MCF 10A (cell line): ENCODE measurements at regions not wholly inside any gene's neighbourhood (a gene's known extent, or its start where the extent isn't known, plus 50 kb on each side); places are given as distances from the start of the nearest gene placed in this dataset.

ENCODE experiments used
- BruUV-seq: library from RNA; stranded (reverse); fragments of 400-500 nt; replicated peaks from 2 replicates; lab custom pipeline; 2021; lab: Mats Ljungman, UMichigan
- CTCF ChIA-PET: fragments of 300-600 bp; sonication (Branson Sonifier 250); formaldehyde crosslinking; extraction: SDS; loops from one replicate; lab custom pipeline; 2021; ENCODE audit warnings: antibody characterized with exemption, inconsistent platforms; lab: Yijun Ruan, JAX
- POLR2A ChIA-PET: fragments of 300-600, 350-650 bp; sonication (Branson Sonifier 250); formaldehyde crosslinking; extraction: SDS; loops from one replicate; lab custom pipeline; 2020; ENCODE audit warnings: antibody characterized with exemption, inconsistent platforms; lab: Yijun Ruan, JAX
- DNase-seq: peaks from one replicate; pipeline ENCODE4 v3.0.0-alpha.2; 2018; ENCODE audit not compliant: unreplicated experiment
- H3K27ac Mint-ChIP-seq: one replicate; pipeline ENCODE4 v1.8.0; 2022; ENCODE audit warnings: mild to moderate bottlenecking, low read depth, mixed read lengths; ENCODE audit not compliant: unreplicated experiment
- H3K27me3 Mint-ChIP-seq: one replicate; pipeline ENCODE4 v1.8.0; 2022; ENCODE audit warnings: mixed read lengths; ENCODE audit not compliant: insufficient read depth, unreplicated experiment
- H3K36me3 Mint-ChIP-seq: one replicate; pipeline ENCODE4 v1.8.0; 2022; ENCODE audit warnings: mild to moderate bottlenecking, moderate library complexity, mixed read lengths; ENCODE audit not compliant: insufficient read depth, unreplicated experiment
- H3K4me1 Mint-ChIP-seq: one replicate; pipeline ENCODE4 v1.8.0; 2022; ENCODE audit warnings: mixed read lengths; ENCODE audit not compliant: insufficient read depth, unreplicated experiment
- H3K4me3 Mint-ChIP-seq: one replicate; pipeline ENCODE4 v1.8.0; 2022; ENCODE audit warnings: mild to moderate bottlenecking, moderate library complexity, mixed read lengths; ENCODE audit not compliant: unreplicated experiment
- H3K9me3 Mint-ChIP-seq: one replicate; pipeline ENCODE4 v1.8.0; 2022; ENCODE audit warnings: mixed read lengths; ENCODE audit not compliant: unreplicated experiment
- CTCF ChIP-seq: fragments of 200-600 bp; IDR thresholded peaks from one replicate; pipeline ENCODE4 v1.8.0; 2022; ENCODE audit warnings: antibody characterized with exemption, mild to moderate bottlenecking; ENCODE audit not compliant: unreplicated experiment
- intact Hi-C: fragments of 100-400 bp; cut with micrococcal nuclease; formaldehyde crosslinking; loops from 2 replicates; pipeline ENCODE4 v1.14.1; 2022

DNA sequence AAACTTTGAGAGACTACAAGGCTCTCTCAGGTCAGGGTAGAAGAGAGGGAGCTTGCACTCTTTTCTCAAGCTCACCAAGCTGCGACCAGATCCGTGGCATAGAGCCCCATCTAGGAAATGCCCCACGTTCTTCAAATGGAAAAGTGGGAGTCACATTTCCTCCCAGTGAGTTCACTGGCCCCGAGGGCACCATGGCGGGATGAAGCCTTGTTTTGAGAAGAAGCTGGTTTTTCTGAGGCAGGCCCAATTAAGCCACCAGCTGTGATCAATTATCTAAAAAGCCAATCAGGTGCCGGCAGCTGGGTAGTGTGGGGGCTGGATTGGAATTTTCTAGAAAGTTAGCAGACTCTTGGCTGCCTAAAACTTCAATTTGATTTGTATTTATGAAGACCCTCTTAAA, 101.4 kb downstream of the ZNF365 start:
- ChIA-PET CTCF (interaction anchor here (0.6 to 1.6 kb wide), 4 partner anchors 17 to 96 kb away, joined by 3 to 5 read pairs (median 4); no protein-coding TSS in a partner anchor), POLR2A (interaction anchor here (0.6 kb wide), 1 partner anchor 14 kb away, joined by 3 read pairs; no protein-coding TSS in a partner anchor)
- BruUV-seq: no TSS peak
- no peak for TF ChIP-seq CTCF
- intact Hi-C loops: no loop called here
- Mint-ChIP-seq H3K36me3 (no peaks in the 10 kb centered on the region), H3K9me3 (no peaks in the 10 kb centered on the region), H3K4me1 (no peaks in the 10 kb centered on the region), H3K27ac (no peak overlapping the region), H3K4me3 (no peak overlapping the region), H3K27me3 (no peaks in the 10 kb centered on the region)
- no peak for DNase-seq

DNA sequence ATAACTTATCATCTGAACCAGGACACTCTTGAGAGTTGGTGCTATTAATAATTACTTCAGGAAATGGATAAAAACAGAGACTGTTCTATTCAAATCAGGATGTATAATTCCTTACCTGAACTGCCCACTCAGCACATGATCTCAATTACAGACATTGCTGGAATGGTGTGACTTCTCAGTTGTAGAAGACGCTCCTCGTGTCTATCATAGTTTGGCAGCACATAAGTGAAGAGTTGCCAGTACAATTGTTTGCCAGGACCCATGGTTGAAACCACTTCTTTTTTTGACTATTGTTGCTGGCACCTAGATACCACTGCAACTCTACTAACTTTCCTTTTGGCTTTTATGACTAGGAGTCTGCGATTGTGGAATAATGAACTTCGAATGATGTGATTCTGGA, 105.4 kb downstream of the ZNF365 start:
- DNase-seq: no peak
- H3K4me1 Mint-ChIP-seq: no peaks in the 10 kb centered on the region
- no peak overlapping the region for H3K27ac Mint-ChIP-seq
- TF ChIP-seq CTCF: no peak
- H3K9me3 Mint-ChIP-seq: no peaks in the 10 kb centered on the region
- intact Hi-C loops: no loop called here
- no TSS peak for BruUV-seq
- no peaks in the 10 kb centered on the region for H3K27me3 Mint-ChIP-seq
- H3K36me3 Mint-ChIP-seq: no peaks in the 10 kb centered on the region
- CTCF ChIA-PET: interaction anchor here (1.0 kb wide), 2 partner anchors 42 to 339 kb away, joined by 3 read pairs; no protein-coding TSS in a partner anchor
- H3K4me3 Mint-ChIP-seq: no peak overlapping the region
- POLR2A ChIA-PET: no interaction called here

- Mint-ChIP-seq H3K4me1 (no peaks in the 10 kb centered on the region), H3K4me3 (no peak overlapping the region), H3K27ac (no peak overlapping the region), H3K36me3 (no peaks in the 10 kb centered on the region), H3K27me3 (no peaks in the 10 kb centered on the region), H3K9me3 (no peaks in the 10 kb centered on the region)
- DNase-seq: no peak
- intact Hi-C loops: no loop called here
- no peak for TF ChIP-seq CTCF
- BruUV-seq: no TSS peak
- CTCF ChIA-PET: interaction anchor here (0.5 to 1.0 kb wide), 3 partner anchors 24 to 338 kb away, joined by 3 read pairs; no protein-coding TSS in a partner anchor
- POLR2A ChIA-PET: interaction anchor here (1.0 kb wide), 1 partner anchor 11 kb away, joined by 3 read pairs; no protein-coding TSS in a partner anchor
Observed at GRCh38 chr10:62480196-62480595, 106.0 kb downstream of the ZNF365 start.

- no peak for DNase-seq
- ChIA-PET CTCF (interaction anchor here (1.2 to 2.9 kb wide), 2 partner anchors 11 to 45 kb away, joined by 3 to 8 read pairs; no protein-coding TSS in a partner anchor), POLR2A (interaction anchor here (1.2 to 1.4 kb wide), 2 partner anchors 23 to 652 kb away, joined by 3 read pairs; no protein-coding TSS in a partner anchor)
- no peak overlapping the region for H3K4me3 Mint-ChIP-seq
- intact Hi-C loops: no loop called here
- H3K36me3 Mint-ChIP-seq: no peaks in the 10 kb centered on the region
- TF ChIP-seq CTCF: no peak
- no peak overlapping the region for H3K27ac Mint-ChIP-seq
- H3K9me3 Mint-ChIP-seq: no peaks in the 10 kb centered on the region
- H3K27me3 Mint-ChIP-seq: no peaks in the 10 kb centered on the region
- no TSS peak for BruUV-seq
- no peaks in the 10 kb centered on the region for H3K4me1 Mint-ChIP-seq
Observed at GRCh38 chr10:62482581-62482980, 108.4 kb downstream of the ZNF365 start.
